Loucy (cell line): ENCODE measurements at regions not wholly inside any gene's neighbourhood (a gene's known extent, or its start where the extent isn't known, plus 50 kb on each side); places are given as distances from the start of the nearest gene placed in this dataset.

Source experiments
- H2AFZ ChIP-seq: fragments of 200-600 bp; sonication (generic); 2 replicates; pipeline ENCODE4 v1.6.0; 2016; ENCODE audit warnings: antibody characterized with exemption, mild to moderate bottlenecking, low read length, moderate library complexity
- H3F3A ChIP-seq: fragments of 200-600 bp; 2 replicates; pipeline ENCODE4 v1.6.0; 2016; ENCODE audit warnings: antibody characterized with exemption, low read depth, mild to moderate bottlenecking
- H3K27me3 ChIP-seq: fragments of 200-600 bp; sonication (generic); 2 replicates; pipeline ENCODE4 v1.6.1; 2014; ENCODE audit warnings: low read length, mild to moderate bottlenecking; ENCODE audit not compliant: insufficient read depth, poor library complexity, severe bottlenecking
- H3K36me3 ChIP-seq: fragments of 200-600 bp; sonication (generic); 2 replicates; pipeline ENCODE4 v1.6.1; 2016; ENCODE audit warnings: low read length; ENCODE audit not compliant: insufficient read depth
- H3K4me1 ChIP-seq: fragments of 200-600 bp; sonication (generic); 2 replicates; pipeline ENCODE4 v1.5.1; 2014; ENCODE audit warnings: low read length, mild to moderate bottlenecking; ENCODE audit not compliant: insufficient read depth, poor library complexity, severe bottlenecking
- H3K4me2 ChIP-seq: fragments of 200-600 bp; sonication (generic); 2 replicates; pipeline ENCODE4 v1.6.0; 2014; ENCODE audit warnings: antibody characterized with exemption, low read length, low read depth, mild to moderate bottlenecking; ENCODE audit not compliant: poor library complexity, severe bottlenecking
- H3K4me3 ChIP-seq: fragments of 200-600 bp; sonication (generic); 2 replicates; pipeline ENCODE4 v1.5.1; 2014; ENCODE audit warnings: low read length, mild to moderate bottlenecking, mixed read lengths; ENCODE audit not compliant: poor library complexity, severe bottlenecking
- H3K79me2 ChIP-seq: fragments of 200-600 bp; sonication (generic); 2 replicates; pipeline ENCODE4 v1.6.1; 2014; ENCODE audit warnings: low read length; ENCODE audit not compliant: insufficient read depth
- H3K9ac ChIP-seq: fragments of 200-600 bp; sonication (generic); 2 replicates; pipeline ENCODE4 v1.6.0; 2014; ENCODE audit warnings: mild to moderate bottlenecking, low read depth, low read length, moderate library complexity; ENCODE audit not compliant: poor library complexity, severe bottlenecking
- H3K9me2 ChIP-seq: fragments of 200-600 bp; sonication (generic); replicated peaks from 2 replicates; pipeline ENCODE4 v1.6.1; 2016; ENCODE audit warnings: low read depth, low read length, mixed read lengths
- H3K9me3 ChIP-seq: fragments of 200-600 bp; sonication (generic); 2 replicates; pipeline ENCODE4 v1.6.1; 2014; ENCODE audit warnings: mild to moderate bottlenecking, antibody characterized with exemption, low read length, low read depth; ENCODE audit not compliant: insufficient read depth
- H4K20me1 ChIP-seq: fragments of 200-600 bp; sonication (generic); 2 replicates; pipeline ENCODE4 v1.6.0; 2014; ENCODE audit warnings: antibody characterized with exemption, low read length, mild to moderate bottlenecking; ENCODE audit not compliant: insufficient read depth, poor library complexity, severe bottlenecking
- EZH2phosphoT487 ChIP-seq: fragments of 200-600 bp; IDR thresholded peaks from 2 replicates; pipeline ENCODE4 v1.6.1; 2018; ENCODE audit warnings: antibody characterized with exemption, mild to moderate bottlenecking, moderate library complexity, borderline replicate concordance
- TF ChIP-seq, protein P1 (sequence below): fragments of 200-600 bp; sonication (generic); conservative IDR thresholded peaks from 2 replicates; pipeline ENCODE4 v1.5.1; 2014; ENCODE audit warnings: mild to moderate bottlenecking, antibody characterized with exemption, low read length

GRCh38 chr2:129929321-129930290 is 49.9 kb upstream of the RAB6C start:
- Histone ChIP-seq H3K9me2 (no peaks in the 10 kb centered on the region), H3K4me1 (no peaks in the 10 kb centered on the region), H4K20me1 (no peaks in the 10 kb centered on the region), H3K4me2 (no peak overlapping the region), H3K27me3 (no peaks in the 10 kb centered on the region), H2AFZ (no peak overlapping the region), H3K9ac (no peak overlapping the region), H3F3A (no peaks in the 10 kb centered on the region), H3K9me3 (no peaks in the 10 kb centered on the region), H3K79me2 (no peaks in the 10 kb centered on the region), H3K36me3 (no peaks in the 10 kb centered on the region), H3K4me3 (no peak overlapping the region)
- TF ChIP-seq, protein P1, sequence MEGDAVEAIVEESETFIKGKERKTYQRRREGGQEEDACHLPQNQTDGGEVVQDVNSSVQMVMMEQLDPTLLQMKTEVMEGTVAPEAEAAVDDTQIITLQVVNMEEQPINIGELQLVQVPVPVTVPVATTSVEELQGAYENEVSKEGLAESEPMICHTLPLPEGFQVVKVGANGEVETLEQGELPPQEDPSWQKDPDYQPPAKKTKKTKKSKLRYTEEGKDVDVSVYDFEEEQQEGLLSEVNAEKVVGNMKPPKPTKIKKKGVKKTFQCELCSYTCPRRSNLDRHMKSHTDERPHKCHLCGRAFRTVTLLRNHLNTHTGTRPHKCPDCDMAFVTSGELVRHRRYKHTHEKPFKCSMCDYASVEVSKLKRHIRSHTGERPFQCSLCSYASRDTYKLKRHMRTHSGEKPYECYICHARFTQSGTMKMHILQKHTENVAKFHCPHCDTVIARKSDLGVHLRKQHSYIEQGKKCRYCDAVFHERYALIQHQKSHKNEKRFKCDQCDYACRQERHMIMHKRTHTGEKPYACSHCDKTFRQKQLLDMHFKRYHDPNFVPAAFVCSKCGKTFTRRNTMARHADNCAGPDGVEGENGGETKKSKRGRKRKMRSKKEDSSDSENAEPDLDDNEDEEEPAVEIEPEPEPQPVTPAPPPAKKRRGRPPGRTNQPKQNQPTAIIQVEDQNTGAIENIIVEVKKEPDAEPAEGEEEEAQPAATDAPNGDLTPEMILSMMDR = no peak
- TF ChIP-seq EZH2phosphoT487 = no peak
